GM21528 (cell line): ENCODE measurements at regions not wholly inside any gene's neighbourhood (a gene's known extent, or its start where the extent isn't known, plus 50 kb on each side); places are given as distances from the start of the nearest gene placed in this dataset.

Experiments
- ATAC-seq: cut with Tn5 transposase; IDR thresholded peaks from one replicate; pipeline ENCODE4 v1.9.1; 2021; ENCODE audit warnings: mild to moderate bottlenecking, moderate library complexity; ENCODE audit not compliant: unreplicated experiment, low FRiP score

DNA sequence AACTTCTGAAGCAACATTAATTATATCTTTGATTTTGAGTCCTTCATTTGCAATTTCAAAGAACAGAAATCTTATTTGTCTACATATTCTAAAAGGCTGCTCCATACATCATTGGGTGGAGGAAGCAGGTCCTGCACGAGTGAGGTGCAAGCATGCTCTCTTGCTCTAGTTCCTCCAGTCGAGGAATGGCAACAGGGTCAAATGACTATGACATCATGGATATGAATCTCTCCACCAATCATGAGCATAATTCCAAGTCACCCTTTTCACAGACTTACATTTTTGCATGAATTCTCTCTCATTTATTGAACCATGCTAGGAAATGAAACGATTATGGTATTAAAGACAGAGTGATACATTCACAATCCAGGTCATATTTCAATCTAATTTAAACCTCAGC is 608.8 kb upstream of the SOX11 start:
- no peak for ATAC-seq

DNA sequence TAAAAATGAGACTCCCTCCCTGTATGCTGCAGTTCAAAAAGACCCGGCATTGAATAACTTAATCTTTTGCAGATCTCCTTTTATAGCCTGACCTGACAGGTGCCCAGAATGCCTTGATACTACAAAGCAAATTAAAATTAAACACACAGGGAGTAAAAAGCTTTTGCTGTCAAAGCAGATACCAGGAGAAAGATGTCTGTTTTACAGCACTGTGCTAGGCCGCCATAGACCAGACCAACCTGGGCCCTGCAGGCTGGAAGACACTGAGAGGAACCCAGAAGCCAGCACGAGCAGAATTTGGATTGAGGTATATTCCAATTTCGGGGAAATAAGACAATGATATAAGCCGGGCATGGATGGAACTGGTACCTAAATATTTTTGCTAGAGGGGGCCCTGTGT is 602.8 kb upstream of the SOX11 start:
- no peak for ATAC-seq

DNA sequence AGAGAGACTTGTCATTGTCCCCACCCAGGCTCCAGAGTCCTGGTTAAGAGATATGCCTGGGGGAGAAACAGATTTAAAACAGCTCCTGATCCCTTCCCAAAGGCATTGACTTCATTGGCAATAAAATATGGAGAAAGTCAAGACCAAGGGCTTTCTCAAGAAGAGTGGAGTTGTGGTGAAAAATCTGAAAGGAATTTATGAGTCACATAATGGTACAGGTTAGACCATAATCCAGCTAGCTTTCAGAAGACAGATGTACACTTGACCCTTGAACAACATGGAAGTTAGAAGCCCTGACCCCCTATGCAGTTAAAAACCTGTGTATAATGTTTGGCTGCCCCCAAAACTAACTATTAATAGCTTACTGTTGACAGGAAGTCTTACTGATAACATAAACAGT is 599.1 kb upstream of the SOX11 start:
- ATAC-seq = no peak

DNA sequence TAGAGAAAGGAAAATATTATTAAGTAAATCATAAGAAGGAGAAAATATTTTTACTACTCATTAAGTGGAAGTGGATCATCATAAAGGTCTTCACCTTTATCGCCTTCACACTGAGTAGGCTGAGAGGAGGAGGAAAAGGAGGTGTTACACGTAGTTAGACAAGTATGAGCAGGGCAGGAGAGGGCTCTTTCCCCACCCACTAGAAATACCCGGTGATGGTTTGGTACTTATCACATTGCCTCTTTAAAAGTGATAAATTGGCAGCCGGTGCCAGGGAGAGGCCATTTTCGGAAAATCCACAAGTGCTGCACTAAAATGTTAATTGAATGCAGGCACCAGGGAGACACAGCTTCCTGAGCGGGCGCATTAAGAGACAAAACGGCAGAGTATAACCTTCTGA is 598.7 kb upstream of the SOX11 start:
- ATAC-seq = no peak

DNA sequence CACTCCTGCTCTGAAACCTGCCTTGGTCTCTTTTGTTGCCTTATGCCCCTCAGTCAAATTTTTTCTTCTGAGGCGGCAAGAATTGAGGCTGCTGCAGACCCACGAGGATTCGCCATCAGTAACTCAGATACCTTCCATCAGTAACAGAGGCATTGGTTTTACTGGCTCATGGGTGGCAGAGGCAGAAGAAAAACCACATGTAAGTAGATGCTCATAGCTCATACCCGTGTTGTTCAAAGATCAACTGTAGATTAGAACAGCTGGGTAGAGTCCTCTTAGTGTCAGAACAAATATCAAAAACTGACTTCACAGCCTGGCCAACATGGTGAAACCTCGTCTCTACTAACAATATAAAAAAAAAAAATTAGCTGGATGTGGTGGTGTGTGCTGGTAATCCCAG is 598.0 kb upstream of the SOX11 start:
- no peak for ATAC-seq

DNA sequence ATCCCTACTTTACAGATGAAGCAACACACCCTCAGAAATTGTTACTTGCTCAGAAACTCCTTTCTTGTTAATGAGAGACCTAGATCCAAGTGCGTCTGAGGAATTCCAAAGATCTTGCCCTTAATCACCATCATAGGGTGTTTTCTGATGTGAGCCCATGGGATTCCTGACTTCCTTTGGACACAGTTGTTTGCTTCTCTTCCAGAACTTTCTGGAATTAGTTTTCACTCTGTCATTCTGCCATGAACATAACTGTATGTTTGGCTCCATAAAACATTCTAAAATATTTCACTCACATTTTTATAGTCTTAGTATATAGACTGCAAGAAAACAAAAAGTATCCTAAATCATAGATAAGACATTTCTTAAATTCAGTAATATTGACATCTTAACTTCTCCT is 593.9 kb upstream of the SOX11 start:
- no peak for ATAC-seq

DNA sequence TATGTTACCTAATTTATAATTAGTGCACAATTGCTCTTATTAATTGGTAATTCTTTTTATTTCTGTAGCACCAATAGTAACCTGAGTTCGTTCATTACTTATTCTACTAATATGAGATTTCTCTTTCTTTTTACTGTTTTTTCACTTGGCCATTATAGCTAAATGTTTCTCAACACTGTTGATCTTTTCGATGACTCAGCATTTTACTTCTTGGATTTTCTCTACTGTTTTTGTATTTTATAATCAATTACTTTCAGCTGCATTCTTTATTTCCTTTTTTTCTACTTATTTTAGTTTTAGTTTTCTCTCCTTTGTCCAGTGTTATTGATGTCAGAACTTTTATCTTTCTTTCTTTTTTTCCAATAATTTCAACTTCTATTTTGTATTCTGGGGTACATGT is 589.4 kb upstream of the SOX11 start:
- ATAC-seq = no peak

DNA sequence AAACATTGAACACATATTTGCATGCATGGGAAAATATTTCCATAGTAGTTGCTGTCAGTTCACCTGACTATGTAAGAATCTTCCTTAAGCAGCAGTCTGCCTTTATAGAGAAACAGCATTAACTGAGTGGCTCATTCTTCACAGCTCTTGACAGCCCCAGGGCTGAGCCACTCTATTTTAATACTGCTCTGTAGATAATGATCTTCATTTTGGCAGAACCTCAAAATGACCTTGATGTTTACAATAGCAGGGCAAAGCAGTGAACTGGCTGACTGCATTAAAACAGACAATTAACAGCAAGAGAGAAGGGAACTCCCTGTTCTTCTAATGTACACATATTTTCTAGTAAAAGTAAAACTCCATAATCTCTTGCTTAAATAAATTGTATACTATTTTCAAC is 580.6 kb upstream of the SOX11 start:
- no peak for ATAC-seq

DNA sequence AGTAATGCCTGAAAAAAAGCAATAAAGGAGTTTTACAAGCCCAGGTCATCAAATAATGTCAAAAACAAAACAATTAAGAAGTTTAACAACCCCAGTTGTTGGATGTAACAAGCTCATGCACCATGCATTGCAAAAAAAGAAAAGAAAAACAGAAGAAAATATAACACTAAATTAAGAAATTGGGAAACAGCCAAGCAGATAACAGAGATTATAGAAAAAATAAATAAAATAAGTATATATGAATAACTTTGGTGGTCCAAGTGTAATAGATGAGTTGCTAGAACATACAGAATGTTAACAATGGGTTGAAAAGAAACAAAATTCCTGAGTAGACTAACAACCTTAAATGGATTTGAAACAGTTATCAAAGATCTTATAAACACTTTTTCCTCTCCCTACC is 573.1 kb upstream of the SOX11 start:
- ATAC-seq = no peak

DNA sequence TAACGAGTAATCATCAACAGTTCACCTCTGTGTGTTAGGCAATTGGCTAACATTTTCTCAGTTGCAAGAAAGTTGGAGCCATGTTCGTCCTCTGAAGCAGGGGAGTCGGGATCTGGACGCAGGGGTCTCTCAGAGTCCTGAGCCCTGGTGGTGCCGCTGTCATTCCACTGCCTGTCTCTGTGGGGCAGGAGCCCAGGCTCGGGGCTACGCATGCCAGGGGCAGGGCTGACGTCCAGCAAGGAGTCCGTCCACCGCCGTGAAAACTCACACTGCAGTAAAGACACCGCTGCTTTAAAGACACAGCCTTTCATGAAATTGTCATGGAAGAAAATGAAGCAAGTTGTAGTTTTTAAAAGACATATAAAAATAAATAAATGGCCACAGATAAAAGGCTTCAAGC is 571.1 kb upstream of the SOX11 start:
- ATAC-seq = no peak

DNA sequence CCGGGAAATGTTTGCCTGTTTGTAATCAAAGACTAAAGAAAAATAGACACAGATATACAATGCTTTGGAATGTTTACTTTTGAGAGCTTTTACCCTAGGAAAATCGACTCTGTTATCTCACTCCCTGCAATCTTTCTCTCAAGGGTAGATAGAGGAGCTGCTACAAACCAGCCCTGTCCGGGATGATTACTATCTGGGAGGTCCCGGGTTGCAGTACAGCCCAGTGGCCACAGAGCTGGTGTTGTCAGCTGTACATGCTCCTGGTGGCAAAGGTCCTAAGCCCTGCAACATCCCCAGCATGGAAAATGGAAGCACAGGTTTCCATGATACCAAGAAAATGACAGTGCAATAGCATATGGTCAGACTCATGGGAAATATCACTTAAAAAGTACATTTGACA is 570.5 kb upstream of the SOX11 start:
- no peak for ATAC-seq

DNA sequence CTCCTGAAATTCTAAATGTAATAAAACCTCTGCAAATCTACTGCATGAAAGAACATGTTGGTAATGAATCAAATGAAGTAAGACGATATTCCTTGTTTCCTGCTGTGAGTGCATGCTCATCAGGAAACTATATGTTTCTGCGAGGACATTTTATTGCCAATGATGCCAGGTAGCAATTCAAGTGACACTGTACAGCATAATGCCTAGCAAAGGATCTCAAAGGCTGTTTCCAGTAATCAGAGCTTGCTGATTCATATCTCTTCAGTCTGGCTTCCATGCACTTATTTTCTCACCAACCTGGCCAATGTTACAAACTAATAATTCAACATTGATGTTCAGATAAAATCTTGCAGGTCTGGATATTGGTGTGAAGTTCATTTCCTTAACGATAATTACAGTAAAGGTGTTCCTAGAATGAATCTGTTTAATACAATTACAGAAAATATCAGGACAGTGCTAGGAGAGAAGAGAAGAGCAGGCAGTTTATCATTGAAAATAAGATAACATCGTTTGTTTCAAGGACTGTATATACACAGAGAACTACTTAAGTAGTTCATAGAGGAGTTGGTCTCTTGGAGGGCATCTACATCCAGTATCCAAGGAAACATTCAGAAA is 568.5 kb upstream of the SOX11 start:
- ATAC-seq = no peak

DNA sequence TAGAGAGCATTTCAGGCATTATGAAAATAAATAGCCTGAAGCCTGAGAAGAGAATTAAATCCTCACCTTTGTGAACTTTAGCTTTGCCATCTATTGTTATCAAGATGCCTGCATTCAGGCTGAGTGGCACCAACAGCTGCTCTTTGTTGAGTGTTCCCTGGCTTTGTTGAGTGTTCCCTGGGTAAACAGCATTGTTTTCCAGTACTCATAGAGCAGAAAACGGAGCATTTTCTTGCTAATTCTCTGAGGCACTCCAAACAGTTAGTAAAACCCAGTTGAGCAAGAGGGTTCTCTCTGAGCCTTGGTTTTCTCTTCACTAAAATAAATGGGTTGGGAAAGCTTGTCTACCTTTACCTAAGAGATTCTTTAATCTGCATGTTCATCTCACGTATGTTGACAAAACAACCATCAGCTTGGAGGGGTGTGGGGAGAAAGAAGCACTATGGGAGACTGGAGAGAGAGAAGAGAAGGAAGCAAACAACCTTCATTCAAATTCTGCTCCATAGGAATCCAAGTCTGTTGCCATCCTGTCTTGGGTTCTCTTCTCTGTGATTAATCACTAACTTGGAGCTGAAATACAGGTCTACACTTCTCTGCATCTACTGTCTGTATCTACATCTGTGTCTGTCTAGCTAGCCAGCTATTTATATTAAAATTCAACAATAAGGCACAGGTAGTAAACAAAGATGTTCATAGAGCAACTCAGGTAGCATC is 567.0 kb upstream of the SOX11 start:
- ATAC-seq = no peak

DNA sequence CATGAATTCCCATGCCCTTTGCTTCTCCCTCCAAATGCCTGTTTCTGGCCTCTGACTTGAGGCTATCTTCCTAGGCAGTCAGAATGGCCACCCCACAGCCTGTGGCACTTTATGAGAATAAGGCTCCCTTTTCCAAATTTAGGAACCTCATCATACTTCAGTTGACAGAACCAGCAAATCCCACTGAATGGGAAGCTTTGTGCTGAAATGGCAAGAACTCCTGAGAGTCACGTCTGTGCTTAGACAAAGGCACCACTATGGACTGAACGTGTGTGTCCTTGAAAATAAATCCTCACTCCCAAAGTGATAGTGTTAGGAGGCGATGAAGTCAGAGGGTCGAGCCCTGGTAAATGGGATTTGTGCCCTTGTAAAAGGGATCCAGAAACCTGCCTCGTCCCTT is 559.9 kb upstream of the SOX11 start:
- no peak for ATAC-seq

DNA sequence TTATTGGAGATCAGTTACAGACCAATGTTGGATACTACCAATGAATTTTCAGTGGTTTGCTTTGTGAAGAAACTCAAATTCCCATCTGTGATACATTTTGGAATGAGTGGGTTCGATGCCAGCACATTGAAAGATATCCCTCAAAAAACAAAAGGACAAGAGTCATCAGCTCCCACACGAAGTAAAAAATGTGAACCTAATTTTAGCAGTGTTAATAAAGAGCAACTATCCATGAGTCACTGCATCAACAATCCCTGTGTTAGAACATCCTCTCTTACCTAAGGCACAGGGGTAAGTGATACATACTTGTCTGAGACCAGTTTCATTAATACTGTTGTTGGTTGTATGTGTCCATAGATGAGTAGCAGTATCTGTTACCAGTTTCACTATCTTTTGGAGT is 551.8 kb upstream of the SOX11 start:
- no peak for ATAC-seq

DNA sequence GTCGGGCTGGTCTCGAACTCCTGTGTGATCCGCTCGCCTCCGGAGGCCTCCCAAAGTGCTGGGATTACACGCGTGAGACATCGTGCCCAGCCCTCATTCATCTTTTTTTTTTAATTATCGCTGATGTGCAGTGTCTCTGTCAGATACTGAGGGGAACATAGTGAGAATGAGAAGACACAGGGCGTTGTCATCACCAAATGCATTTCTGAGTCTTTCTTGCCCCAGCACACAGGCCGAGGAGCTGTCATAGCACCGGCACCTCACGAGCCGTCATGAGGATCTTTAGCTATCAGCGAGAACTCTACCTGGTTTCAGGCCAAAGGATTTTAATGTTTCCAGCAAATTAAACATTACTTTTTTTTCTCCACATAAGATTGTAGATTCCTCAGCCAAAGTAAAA is 548.0 kb upstream of the SOX11 start:
- ATAC-seq = no peak

DNA sequence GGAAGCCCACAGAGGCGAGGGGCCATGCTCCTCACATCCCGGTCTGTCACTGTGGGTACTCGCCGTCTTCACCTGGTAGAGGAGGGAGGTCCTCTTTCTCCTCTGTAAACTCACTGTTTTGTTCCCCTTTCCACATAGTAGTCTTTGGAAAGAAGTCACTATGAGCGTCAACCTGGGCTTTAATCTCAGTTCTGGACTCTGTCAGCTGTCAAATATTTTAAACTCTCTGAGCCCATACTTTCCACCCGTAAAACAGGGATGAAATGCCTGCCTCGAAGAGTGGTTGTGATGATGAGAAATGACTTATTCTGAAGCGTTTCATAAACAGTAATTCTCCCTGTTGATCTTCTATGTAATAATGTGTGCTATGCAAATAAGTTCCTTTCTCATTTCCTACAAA is 547.1 kb upstream of the SOX11 start:
- ATAC-seq = no peak

DNA sequence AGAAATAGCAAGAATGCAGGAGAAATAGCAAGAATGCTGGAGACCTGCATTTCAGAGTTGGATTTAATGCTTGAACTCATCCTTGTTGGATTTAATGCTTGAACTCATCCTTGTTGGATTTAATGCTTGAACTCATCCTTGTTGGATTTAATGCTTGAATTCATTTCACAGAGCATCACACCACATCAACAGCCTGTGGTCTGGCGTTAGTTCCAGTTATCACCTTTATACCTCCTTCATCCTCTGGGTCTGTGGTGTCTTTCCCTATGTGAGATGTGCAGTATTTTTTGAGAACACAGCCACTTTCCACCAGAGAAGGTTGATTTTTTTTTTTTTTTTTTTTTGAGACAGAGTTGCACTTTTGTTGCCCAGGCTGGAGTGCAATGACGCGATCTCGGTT is 546.4 kb upstream of the SOX11 start:
- ATAC-seq = no peak

DNA sequence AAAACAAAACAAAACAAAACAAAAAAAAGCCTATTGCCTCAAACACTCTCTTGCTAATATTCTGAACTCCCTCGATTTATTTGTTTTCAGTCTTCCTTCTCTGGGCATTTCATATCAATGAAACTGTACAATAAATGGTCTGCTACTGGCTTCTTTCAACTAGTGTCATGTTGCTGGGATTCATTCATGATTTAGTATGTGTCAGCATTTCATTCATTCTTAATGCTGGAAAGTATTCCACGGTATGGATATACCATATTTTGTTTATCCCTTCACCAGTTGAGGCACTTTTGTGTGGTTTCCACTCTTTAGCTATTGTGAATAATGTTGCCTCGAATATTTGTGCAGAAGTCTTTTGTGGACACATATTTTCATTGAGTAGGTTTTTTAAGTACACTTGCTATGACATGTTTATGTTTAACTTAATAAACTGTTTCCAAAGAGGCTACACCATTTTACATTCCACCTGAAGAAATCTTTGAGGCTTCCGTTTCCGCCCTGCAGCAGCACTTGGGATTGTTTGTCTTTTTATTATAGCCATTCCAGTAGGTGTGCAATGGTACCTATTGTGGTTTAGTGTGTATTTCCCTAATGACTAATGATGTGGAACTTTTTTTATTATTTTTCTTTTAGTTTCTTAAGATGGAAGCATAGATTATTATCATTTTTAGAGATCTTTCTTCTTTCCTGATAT is 543.6 kb upstream of the SOX11 start:
- ATAC-seq = no peak

DNA sequence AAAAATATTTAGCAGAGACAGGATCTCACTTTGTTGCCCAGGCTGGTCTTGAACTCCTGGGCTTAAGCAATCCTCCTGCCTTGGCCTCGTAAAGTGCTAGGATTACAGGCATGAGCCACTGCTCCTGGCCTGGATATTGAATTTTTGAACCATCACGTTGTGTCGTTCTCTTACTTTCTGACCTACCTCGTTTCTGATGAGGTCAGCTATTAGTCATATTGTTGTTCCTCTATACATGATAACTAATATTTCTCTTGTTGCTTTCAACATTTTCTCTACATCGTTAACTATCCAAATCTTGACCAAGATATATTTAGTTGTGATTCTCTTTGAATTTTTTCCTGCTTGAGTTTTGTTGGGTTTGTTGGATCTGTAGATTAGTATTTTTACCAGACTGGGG is 541.3 kb upstream of the SOX11 start:
- no peak for ATAC-seq

DNA sequence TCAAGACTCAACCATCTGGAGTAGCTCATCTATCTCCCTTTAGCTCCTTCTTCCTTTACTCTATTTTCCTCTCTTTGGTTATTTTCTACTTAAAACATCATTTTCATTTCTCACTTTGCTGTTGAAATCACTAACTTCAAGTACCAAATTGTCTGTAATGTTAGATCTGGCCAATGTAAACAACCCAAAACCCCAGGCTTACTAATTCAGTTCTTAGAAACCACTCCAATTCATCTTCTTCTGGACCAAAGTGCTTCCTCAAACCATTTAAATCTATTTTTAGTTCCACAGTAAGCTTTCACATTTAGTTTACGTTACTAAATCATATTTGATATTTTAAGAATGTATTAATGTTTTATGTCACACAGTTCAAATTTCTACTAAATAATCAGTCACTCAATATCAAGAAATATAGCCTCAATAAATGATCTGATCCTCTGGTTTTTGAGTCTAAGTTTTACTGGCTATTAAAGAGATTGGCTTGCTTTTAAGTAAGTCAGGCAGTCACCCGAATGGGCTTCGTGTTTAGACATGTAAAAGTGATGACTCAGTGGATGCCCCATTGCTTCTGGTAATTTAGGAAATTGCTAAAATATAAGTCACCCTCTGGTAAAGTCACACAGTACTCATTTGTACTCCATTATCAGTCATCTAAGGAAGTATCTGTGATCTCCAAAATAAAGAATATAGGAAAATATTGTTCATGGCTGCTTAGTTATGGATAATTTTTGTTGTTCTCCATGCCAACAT is 527.2 kb upstream of the SOX11 start:
- ATAC-seq = no peak
